Muscle of leg (tissue), 3 donors: ENCODE measurements at regions not wholly inside any gene's neighbourhood (a gene's known extent, or its start where the extent isn't known, plus 50 kb on each side); places are given as distances from the start of the nearest gene placed in this dataset.

ENCODE experiments used
- DNase-seq: peaks from one replicate; pipeline ENCODE4 v3.0.0; 2013
- H3K27ac ChIP-seq: one replicate; pipeline ENCODE4 v1.5.1; 2013; ENCODE audit warnings: mild to moderate bottlenecking, low read length, control low read depth
- H3K27me3 ChIP-seq: one replicate; pipeline ENCODE4 v1.6.1; 2013; ENCODE audit warnings: low read length; ENCODE audit not compliant: control insufficient read depth, insufficient read depth
- H3K36me3 ChIP-seq: one replicate; pipeline ENCODE4 v1.6.1; 2013; ENCODE audit warnings: low read length; ENCODE audit not compliant: control insufficient read depth, insufficient read depth
- H3K4me1 ChIP-seq: one replicate; pipeline ENCODE4 v1.6.1; 2013; ENCODE audit warnings: low read length; ENCODE audit not compliant: control insufficient read depth, insufficient read depth
- H3K4me3 ChIP-seq: one replicate; pipeline ENCODE4 v1.5.1; 2013; ENCODE audit warnings: low read length, control low read depth
- H3K9me3 ChIP-seq: replicated peaks from 2 replicates; pipeline ENCODE4 v1.6.1; 2013; ENCODE audit warnings: low read depth, low read length; ENCODE audit not compliant: control insufficient read depth
- WGBS: methylation state at CpG from one replicate; pipeline ENCODE4 v1.1.5; 2013; ENCODE audit warnings: missing lambda C conversion rate; ENCODE audit not compliant: insufficient coverage; 5-methylcytosine and 5-hydroxymethylcytosine counted together

GRCh38 chr5:29238115-29238514, 1955.4 kb upstream of the CDH6 start:
- no peaks in the 10 kb centered on the region for H3K9me3 ChIP-seq
- no peaks in the 10 kb centered on the region for H3K36me3 ChIP-seq
- no peak overlapping the region for H3K4me3 ChIP-seq
- no peaks in the 10 kb centered on the region for H3K4me1 ChIP-seq
- no peak overlapping the region for H3K27ac ChIP-seq
- H3K27me3 ChIP-seq = no peaks in the 10 kb centered on the region
- no peak for DNase-seq
- no CpG with 5 or more reads among the region's 1 CpG for WGBS

GRCh38 chr5:29231154-29231553, 1962.3 kb upstream of the CDH6 start:
- peak; percentile 1 for DNase-seq
- Histone ChIP-seq H3K27me3 (no peaks in the 10 kb centered on the region), H3K4me3 (no peak overlapping the region), H3K9me3 (no peaks in the 10 kb centered on the region), H3K36me3 (no peaks in the 10 kb centered on the region), H3K27ac (no peak overlapping the region), H3K4me1 (no peaks in the 10 kb centered on the region)
- WGBS = no CpG with 5 or more reads among the region's 1 CpG

- H3K9me3 ChIP-seq = no peaks in the 10 kb centered on the region
- H3K27me3 ChIP-seq = no peaks in the 10 kb centered on the region
- H3K4me3 ChIP-seq = no peak overlapping the region
- H3K4me1 ChIP-seq = no peaks in the 10 kb centered on the region
- WGBS = no CpG with 5 or more reads among the region's 3 CpGs
- DNase-seq = peak; percentile 78
- no peak overlapping the region for H3K27ac ChIP-seq
- no peaks in the 10 kb centered on the region for H3K36me3 ChIP-seq
Observed at GRCh38 chr5:29230591-29230990, 1962.9 kb upstream of the CDH6 start.

GRCh38 chr5:29229461-29229860, 1964.0 kb upstream of the CDH6 start:
- H3K4me3 ChIP-seq = no peak overlapping the region

GRCh38 chr5:29218138-29218537, 1975.3 kb upstream of the CDH6 start:
- H3K4me1 ChIP-seq = no peaks in the 10 kb centered on the region
- DNase-seq = peak; percentile 15
- H3K36me3 ChIP-seq = no peaks in the 10 kb centered on the region
- H3K9me3 ChIP-seq = no peaks in the 10 kb centered on the region
- no peak overlapping the region for H3K27ac ChIP-seq
- H3K4me3 ChIP-seq = no peak overlapping the region
- no peaks in the 10 kb centered on the region for H3K27me3 ChIP-seq

More at GRCh38 chr5:29229461-29229860, 1964.0 kb upstream of the CDH6 start:
- Histone ChIP-seq H3K4me1 (no peaks in the 10 kb centered on the region), H3K27me3 (no peaks in the 10 kb centered on the region), H3K9me3 (no peaks in the 10 kb centered on the region), H3K36me3 (no peaks in the 10 kb centered on the region), H3K27ac (no peak overlapping the region)
- WGBS = no CpG with 5 or more reads among the region's 2 CpGs
- DNase-seq = no peak

GRCh38 chr5:29214839-29215238, 1978.6 kb upstream of the CDH6 start:
- Histone ChIP-seq H3K9me3 (no peaks in the 10 kb centered on the region), H3K4me1 (no peaks in the 10 kb centered on the region), H3K36me3 (no peaks in the 10 kb centered on the region), H3K27me3 (no peaks in the 10 kb centered on the region), H3K27ac (no peak overlapping the region), H3K4me3 (no peak overlapping the region)
- no peak for DNase-seq
- WGBS = no CpG with 5 or more reads among the region's 1 CpG

GRCh38 chr5:29213475-29213874, 1980.0 kb upstream of the CDH6 start:
- H3K27ac ChIP-seq = no peak overlapping the region
- no peak overlapping the region for H3K4me3 ChIP-seq
- H3K9me3 ChIP-seq = no peaks in the 10 kb centered on the region
- no peaks in the 10 kb centered on the region for H3K4me1 ChIP-seq
- no peaks in the 10 kb centered on the region for H3K27me3 ChIP-seq
- DNase-seq = no peak
- 100% methylated on average over 2 of the region's 3 CpGs for WGBS
- no peaks in the 10 kb centered on the region for H3K36me3 ChIP-seq

GRCh38 chr5:29208024-29208423, 1985.5 kb upstream of the CDH6 start:
- Histone ChIP-seq H3K4me3 (no peak overlapping the region), H3K4me1 (no peaks in the 10 kb centered on the region), H3K36me3 (no peaks in the 10 kb centered on the region), H3K27ac (no peak overlapping the region), H3K27me3 (no peaks in the 10 kb centered on the region), H3K9me3 (no peaks in the 10 kb centered on the region)
- no peak for DNase-seq

GRCh38 chr5:29203049-29203448, 1990.4 kb upstream of the CDH6 start:
- DNase-seq = no peak
- H3K4me1 ChIP-seq = no peaks in the 10 kb centered on the region
- H3K27ac ChIP-seq = no peak overlapping the region
- no peaks in the 10 kb centered on the region for H3K27me3 ChIP-seq
- H3K36me3 ChIP-seq = no peaks in the 10 kb centered on the region
- H3K4me3 ChIP-seq = no peak overlapping the region
- H3K9me3 ChIP-seq = no peaks in the 10 kb centered on the region

- Histone ChIP-seq H3K4me3 (no peak overlapping the region), H3K4me1 (no peaks in the 10 kb centered on the region), H3K36me3 (no peaks in the 10 kb centered on the region), H3K27me3 (no peaks in the 10 kb centered on the region), H3K9me3 (no peaks in the 10 kb centered on the region), H3K27ac (no peak overlapping the region)
- WGBS = no CpG with 5 or more reads among the region's 2 CpGs
- no peak for DNase-seq
Observed at GRCh38 chr5:29197631-29198454, 1995.6 kb upstream of the CDH6 start.

GRCh38 chr5:29193972-29194371, 1999.5 kb upstream of the CDH6 start:
- no peak for DNase-seq
- 83% methylated on average over 1 of the region's 1 CpG for WGBS
- no peak overlapping the region for H3K4me3 ChIP-seq
- H3K9me3 ChIP-seq = no peaks in the 10 kb centered on the region
- H3K27ac ChIP-seq = no peak overlapping the region
- no peaks in the 10 kb centered on the region for H3K36me3 ChIP-seq
- no peaks in the 10 kb centered on the region for H3K27me3 ChIP-seq
- H3K4me1 ChIP-seq = no peaks in the 10 kb centered on the region
